ENCODE measurements at regions not wholly inside any gene's neighbourhood (a gene's known extent, or its start where the extent isn't known, plus 50 kb on each side); places are given as distances from the start of the nearest gene placed in this dataset.

DNA sequence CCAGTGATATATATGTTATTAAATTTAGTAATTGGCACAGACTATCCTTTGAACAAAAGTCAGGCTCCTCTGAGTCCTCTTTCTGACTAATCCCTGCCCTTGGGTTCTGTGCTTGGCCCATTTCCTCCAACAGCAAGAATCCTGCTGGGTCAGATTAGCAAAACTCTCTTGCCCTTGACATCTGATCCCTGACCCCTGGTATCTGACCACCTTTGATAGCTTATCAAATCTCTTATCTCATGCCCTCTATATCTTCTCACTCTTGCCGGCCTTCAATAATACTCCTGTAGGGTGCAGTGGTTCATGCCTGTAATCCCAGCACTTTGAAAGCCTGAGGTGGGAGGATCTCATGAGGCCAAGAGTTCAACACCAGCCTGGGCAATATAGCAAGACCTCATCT is 245.5 kb upstream of the FAM47A start:
- no peak for DNase-seq
- TF ChIP-seq, protein P1, sequence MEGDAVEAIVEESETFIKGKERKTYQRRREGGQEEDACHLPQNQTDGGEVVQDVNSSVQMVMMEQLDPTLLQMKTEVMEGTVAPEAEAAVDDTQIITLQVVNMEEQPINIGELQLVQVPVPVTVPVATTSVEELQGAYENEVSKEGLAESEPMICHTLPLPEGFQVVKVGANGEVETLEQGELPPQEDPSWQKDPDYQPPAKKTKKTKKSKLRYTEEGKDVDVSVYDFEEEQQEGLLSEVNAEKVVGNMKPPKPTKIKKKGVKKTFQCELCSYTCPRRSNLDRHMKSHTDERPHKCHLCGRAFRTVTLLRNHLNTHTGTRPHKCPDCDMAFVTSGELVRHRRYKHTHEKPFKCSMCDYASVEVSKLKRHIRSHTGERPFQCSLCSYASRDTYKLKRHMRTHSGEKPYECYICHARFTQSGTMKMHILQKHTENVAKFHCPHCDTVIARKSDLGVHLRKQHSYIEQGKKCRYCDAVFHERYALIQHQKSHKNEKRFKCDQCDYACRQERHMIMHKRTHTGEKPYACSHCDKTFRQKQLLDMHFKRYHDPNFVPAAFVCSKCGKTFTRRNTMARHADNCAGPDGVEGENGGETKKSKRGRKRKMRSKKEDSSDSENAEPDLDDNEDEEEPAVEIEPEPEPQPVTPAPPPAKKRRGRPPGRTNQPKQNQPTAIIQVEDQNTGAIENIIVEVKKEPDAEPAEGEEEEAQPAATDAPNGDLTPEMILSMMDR (IDR thresholded peaks at IDR 0.05 in 8 of 11, conservative IDR thresholded peaks at IDR 0.05 in 3 of 11), result no peak
- TF ChIP-seq POLR2AphosphoS5 (IDR thresholded peaks at IDR 0.05) (no peak), POLR2A (IDR thresholded peaks at IDR 0.05) (no peak)
- Histone ChIP-seq H3K27me3 (replicated peaks in 1 of 7) (no peaks in the 10 kb centered on the region), H3K27ac (no peak overlapping the region), H3K4me1 (no peaks in the 10 kb centered on the region), H3K4me3 (no peak overlapping the region), H3K9me3 (peaks cover 0 to 10% (median 0%) of the 10 kb centered on the region in 8 donors), H3K36me3 (no peaks in the 10 kb centered on the region)
- intact Hi-C loops (cut with DNase I; ENCODE audit: low total_unique reads), result no loop called here
- 65 to 100% (median 74%) methylated on average over 1 of the region's 1 CpG for WGBS, 5 donors

DNA sequence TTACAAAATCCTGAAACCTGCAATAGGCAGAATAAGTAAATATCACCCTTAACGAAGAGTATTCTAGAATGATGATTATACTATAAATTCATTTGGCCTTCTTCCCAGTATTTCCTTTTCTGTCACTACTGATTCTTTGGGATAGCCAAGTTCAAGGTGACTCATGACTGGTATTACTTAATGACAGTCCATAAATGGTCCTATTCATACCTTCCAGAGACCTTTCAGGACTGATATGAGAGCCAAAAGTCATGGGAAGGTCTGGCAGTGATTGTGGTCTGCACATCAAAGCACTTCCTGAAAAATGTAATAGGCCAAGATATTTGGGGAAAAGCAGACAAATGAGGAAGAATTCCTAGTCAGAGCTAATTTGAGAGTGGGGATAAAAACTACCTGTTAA is 239.6 kb upstream of the FAM47A start:
- WGBS, 5 donors, result 28 to 75% (median 50%) methylated on average over 1 of the region's 1 CpG

DNA sequence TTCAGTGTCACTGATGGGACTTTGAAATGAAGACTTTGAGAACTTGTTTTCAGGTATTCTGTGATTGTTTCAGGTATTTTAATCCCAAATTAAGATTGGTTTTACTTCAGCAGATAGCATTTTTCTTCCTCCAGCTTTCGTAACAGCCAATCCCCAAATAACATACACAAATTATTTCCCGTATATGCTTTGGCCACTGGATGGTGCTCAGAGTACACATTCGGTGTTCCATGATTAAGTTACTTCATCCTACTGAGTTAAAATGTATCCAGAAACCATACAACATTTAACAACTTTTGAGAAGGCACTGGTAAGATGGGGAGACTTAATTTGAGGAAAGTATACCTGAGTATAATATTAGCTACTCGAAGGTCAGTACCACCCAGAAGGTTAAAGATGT is 233.4 kb upstream of the FAM47A start:
- Histone ChIP-seq H3K36me3 (no peaks in the 10 kb centered on the region), H3K27me3 (replicated peaks in 1 of 7) (no peaks in the 10 kb centered on the region), H3K9me3 (peaks cover 0 to 6% (median 0%) of the 10 kb centered on the region in 8 donors), H3K4me1 (no peaks in the 10 kb centered on the region), H3K4me3 (no peak overlapping the region), H3K27ac (no peak overlapping the region)
- WGBS, 5 donors, result 47 to 63% (median 52%) methylated on average over 4 of the region's 4 CpGs
- intact Hi-C loops (cut with DNase I; ENCODE audit: low total_unique reads), result no loop called here
- no peak for DNase-seq
- TF ChIP-seq POLR2A (IDR thresholded peaks at IDR 0.05) (no peak), POLR2AphosphoS5 (IDR thresholded peaks at IDR 0.05) (no peak)
- TF ChIP-seq, protein P1 (IDR thresholded peaks at IDR 0.05 in 8 of 11, conservative IDR thresholded peaks at IDR 0.05 in 3 of 11), result no peak

More for the DNA sequence above, 239.6 kb upstream of the FAM47A start:
- H3K4me3 ChIP-seq, result no peak overlapping the region
- H3K9me3 ChIP-seq, result peaks cover 0 to 12% (median 0%) of the 10 kb centered on the region in 8 donors
- DNase-seq, result no peak
- no peaks in the 10 kb centered on the region for H3K27me3 ChIP-seq (replicated peaks in 1 of 7)
- intact Hi-C loops (cut with DNase I; ENCODE audit: low total_unique reads), result no loop called here
- H3K27ac ChIP-seq, result no peak overlapping the region
- TF ChIP-seq POLR2A (IDR thresholded peaks at IDR 0.05) (no peak), POLR2AphosphoS5 (IDR thresholded peaks at IDR 0.05) (no peak)
- TF ChIP-seq, protein P1 (IDR thresholded peaks at IDR 0.05 in 8 of 11, conservative IDR thresholded peaks at IDR 0.05 in 3 of 11), result no peak
- H3K4me1 ChIP-seq, result no peaks in the 10 kb centered on the region
- H3K36me3 ChIP-seq, result no peaks in the 10 kb centered on the region

DNA sequence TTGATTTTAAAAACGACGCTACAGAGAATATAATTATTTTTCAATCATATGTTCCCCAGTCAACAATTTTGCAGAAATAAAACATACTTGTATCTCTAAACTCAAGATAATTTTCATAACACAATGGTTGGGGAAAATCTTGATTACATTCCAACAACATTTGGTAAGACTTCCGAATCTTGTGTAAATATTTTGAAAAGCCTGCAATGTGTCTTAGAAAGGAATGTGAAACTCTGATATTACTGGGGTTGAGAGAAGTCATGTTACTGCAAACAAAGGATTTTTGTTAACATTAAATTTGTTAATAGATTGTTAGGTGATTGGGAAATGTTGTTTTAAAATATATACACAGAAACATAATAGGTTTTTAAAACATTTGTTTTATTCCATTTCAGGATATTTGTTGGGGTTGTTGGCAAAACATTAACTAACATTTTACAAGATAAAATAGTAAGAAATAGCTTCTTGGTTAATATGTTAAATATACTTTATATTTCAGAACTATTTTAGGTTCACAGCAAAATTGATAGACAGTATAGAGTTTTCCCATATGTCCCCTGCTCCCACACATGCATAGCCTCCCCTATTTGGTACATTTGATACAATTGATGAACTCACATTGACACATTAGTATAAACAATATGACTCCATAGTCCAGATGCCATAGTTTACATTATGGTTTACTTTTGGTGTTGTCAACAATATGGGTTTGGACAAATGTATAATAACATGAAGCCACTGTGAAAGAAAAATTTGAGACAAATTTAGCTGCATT is 218.6 kb upstream of the FAM47A start:
- Histone ChIP-seq H3K27me3 (replicated peaks in 1 of 7) (no peaks in the 10 kb centered on the region), H3K4me3 (no peak overlapping the region), H3K9me3 (peaks cover 0 to 4% (median 0%) of the 10 kb centered on the region in 8 donors), H3K27ac (no peak overlapping the region), H3K4me1 (no peaks in the 10 kb centered on the region), H3K36me3 (no peaks in the 10 kb centered on the region)
- intact Hi-C loops (cut with DNase I; ENCODE audit: low total_unique reads), result no loop called here
- TF ChIP-seq POLR2A (IDR thresholded peaks at IDR 0.05) (no peak), POLR2AphosphoS5 (IDR thresholded peaks at IDR 0.05) (no peak)
- TF ChIP-seq, protein P1 (IDR thresholded peaks at IDR 0.05 in 8 of 11, conservative IDR thresholded peaks at IDR 0.05 in 3 of 11), result no peak
- 69 to 82% (median 73%) methylated on average over 3 of the region's 3 CpGs for WGBS, 5 donors
- DNase-seq, result no peak

Measured in spleen (tissue), 11 donors.